A673 (cell line): ENCODE measurements at regions not wholly inside any gene's neighbourhood (a gene's known extent, or its start where the extent isn't known, plus 50 kb on each side); places are given as distances from the start of the nearest gene placed in this dataset.
A peak's percentile ranks its signal among the peaks of the same experiment; 100 is the strongest.

ENCODE experiments used
- BruUV-seq: library from RNA; stranded (reverse); fragments of 400-500 nt; replicated peaks from 2 replicates; lab custom pipeline; 2021; lab: Mats Ljungman, UMichigan
- CTCF ChIA-PET: fragments of 300-600 bp; sonication (Branson Sonifier 250); formaldehyde crosslinking; loops from one replicate; lab custom pipeline; 2022; ENCODE audit warnings: antibody characterized with exemption; lab: Charles Lee
- POLR2A ChIA-PET: fragments of 300-600 bp; sonication (Branson Sonifier 250); formaldehyde crosslinking; loops from one replicate; lab custom pipeline; 2022; ENCODE audit warnings: antibody characterized with exemption; ENCODE audit not compliant: low non-redundant PET; lab: Charles Lee
- DNase-seq: peaks from one replicate; pipeline ENCODE4 v3.0.0-alpha.2; 2015; ENCODE audit warnings: low spot score
- H3K27ac ChIP-seq: fragments of 200-600 bp; sonication (generic); 2 replicates; pipeline ENCODE4 v1.5.1; 2016; ENCODE audit warnings: mixed run types, low read depth, mild to moderate bottlenecking, mixed read lengths, antibody characterized with exemption, low read length; ENCODE audit not compliant: poor library complexity, severe bottlenecking
- H3K27me3 ChIP-seq: fragments of 200-600 bp; sonication (generic); replicated peaks from 2 replicates; pipeline ENCODE4 v1.6.1; 2017; ENCODE audit warnings: mixed run types, low read depth, mild to moderate bottlenecking, mixed read lengths, antibody characterized with exemption, low read length; ENCODE audit not compliant: insufficient read depth, poor library complexity
- H3K36me3 ChIP-seq: fragments of 200-600 bp; sonication (generic); 2 replicates; pipeline ENCODE4 v1.6.1; 2016; ENCODE audit warnings: mixed run types, mild to moderate bottlenecking, mixed read lengths, antibody characterized with exemption, low read length; ENCODE audit not compliant: insufficient read depth, poor library complexity, severe bottlenecking
- H3K4me1 ChIP-seq: fragments of 200-600 bp; sonication (generic); 2 replicates; pipeline ENCODE4 v1.6.1; 2017; ENCODE audit warnings: mixed run types, mild to moderate bottlenecking, mixed read lengths, antibody characterized with exemption, low read length; ENCODE audit not compliant: insufficient read depth, poor library complexity, severe bottlenecking
- H3K4me3 ChIP-seq: fragments of 200-600 bp; sonication (generic); 2 replicates; pipeline ENCODE4 v1.5.1; 2016; ENCODE audit warnings: low read depth, mixed run types, mild to moderate bottlenecking, mixed read lengths, low read length; ENCODE audit not compliant: poor library complexity, severe bottlenecking
- H3K9me3 ChIP-seq: fragments of 200-600 bp; sonication (generic); 2 replicates; pipeline ENCODE4 v1.6.1; 2016; ENCODE audit warnings: mixed run types, low read depth, mild to moderate bottlenecking, mixed read lengths, antibody characterized with exemption, low read length; ENCODE audit not compliant: poor library complexity, severe bottlenecking
- CTCF ChIP-seq: fragments of 300-800, 200-600 bp; sonication (generic); conservative IDR thresholded peaks from 2 replicates; pipeline ENCODE4 v1.5.1; 2017; ENCODE audit warnings: low read depth, mild to moderate bottlenecking, antibody characterized with exemption, low read length, moderate library complexity, mixed read lengths
- EZH2 ChIP-seq: fragments of 200-600 bp; sonication (generic); IDR thresholded peaks from 2 replicates; pipeline ENCODE4 v1.6.1; 2017; ENCODE audit warnings: borderline replicate concordance, low read depth, mild to moderate bottlenecking, mixed read lengths, antibody characterized with exemption, low read length; ENCODE audit not compliant: poor library complexity, severe bottlenecking
- intact Hi-C: fragments of 100-400 bp; cut with micrococcal nuclease; formaldehyde crosslinking; loops from one replicate; pipeline ENCODE4 v1.10.0; 2022; ENCODE audit not compliant: unreplicated experiment

- Histone ChIP-seq H3K27ac (no peak overlapping the region), H3K4me3 (no peak overlapping the region), H3K36me3 (no peaks in the 10 kb centered on the region), H3K4me1 (no peaks in the 10 kb centered on the region), H3K27me3 (no peaks in the 10 kb centered on the region), H3K9me3 (no peaks in the 10 kb centered on the region)
- intact Hi-C loops, result no loop called here
- no peak for DNase-seq
- TF ChIP-seq EZH2, result no peak
- TF ChIP-seq CTCF, result no peak
- CTCF ChIA-PET, result no interaction called here
- BruUV-seq, result no TSS peak
- POLR2A ChIA-PET, result no interaction called here
These were observed 87.9 kb upstream of the PACRGL start for GRCh38 chr4:20612313-20612712.

DNA sequence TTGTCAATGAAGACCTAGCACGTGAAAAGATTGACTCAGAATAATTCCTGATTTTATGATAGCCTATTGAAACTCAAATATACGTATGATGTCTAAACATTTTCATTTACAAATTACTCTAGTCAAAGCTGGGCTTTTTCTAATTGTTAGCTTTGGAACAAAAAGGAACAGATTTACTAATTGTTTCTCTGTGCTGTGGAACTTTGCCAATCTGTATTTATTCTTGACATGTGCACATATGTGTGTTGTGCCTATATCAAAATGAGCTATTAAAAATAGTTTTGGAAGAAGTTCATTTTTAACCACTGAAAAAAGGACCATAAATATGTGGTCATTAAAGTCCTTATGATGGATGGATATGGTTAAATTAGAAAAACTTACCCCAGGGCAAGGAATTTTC lies 85.4 kb upstream of the PACRGL start:
- H3K36me3 ChIP-seq, result no peaks in the 10 kb centered on the region

DNA sequence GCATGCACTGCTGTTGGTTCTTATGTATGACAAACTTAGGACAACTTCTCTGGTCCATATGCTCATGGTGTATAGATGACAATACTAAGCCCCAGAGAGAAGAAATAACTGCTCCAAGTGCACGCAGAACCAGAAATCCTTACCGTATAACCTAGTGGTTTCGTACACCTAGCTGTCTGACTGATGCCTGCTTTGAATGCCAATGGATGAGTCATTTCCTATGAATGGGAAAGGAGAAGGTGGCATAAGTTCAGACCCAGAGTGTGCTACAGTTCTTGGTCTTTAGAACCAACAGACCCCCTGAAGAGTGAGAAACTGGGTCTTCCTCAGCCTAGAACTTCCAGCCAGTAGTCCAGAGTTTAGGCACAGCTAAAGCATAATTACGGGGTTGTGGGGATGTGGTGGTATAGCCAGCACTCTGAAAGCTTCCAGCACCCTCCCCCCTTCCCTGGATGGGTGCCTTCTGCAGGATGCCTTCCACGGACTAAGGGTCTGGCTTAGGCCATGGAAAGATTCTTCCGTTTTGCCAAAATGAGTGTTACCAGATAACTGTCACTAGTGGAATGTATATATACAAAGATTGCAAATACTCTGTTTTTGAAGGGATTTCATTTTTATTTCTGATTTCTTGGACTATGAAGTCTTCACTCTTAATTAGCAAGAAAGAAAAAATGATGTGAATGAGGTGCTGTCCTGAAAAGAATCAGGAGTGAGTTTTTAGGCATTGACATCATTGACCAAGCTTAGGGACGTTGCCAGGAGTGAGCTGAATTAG lies 84.6 kb upstream of the PACRGL start:
- H3K4me3 ChIP-seq, result no peak overlapping the region
- ChIA-PET POLR2A (no interaction called here), CTCF (no interaction called here)
- peak; percentile 7 for DNase-seq
- no peak overlapping the region for H3K27ac ChIP-seq
- no TSS peak for BruUV-seq
- TF ChIP-seq CTCF (no peak), EZH2 (no peak)
- H3K27me3 ChIP-seq, result no peaks in the 10 kb centered on the region
- no peaks in the 10 kb centered on the region for H3K36me3 ChIP-seq
- intact Hi-C loops, result no loop called here
- no peaks in the 10 kb centered on the region for H3K4me1 ChIP-seq
- no peaks in the 10 kb centered on the region for H3K9me3 ChIP-seq

More for the DNA sequence above, 85.4 kb upstream of the PACRGL start:
- no peaks in the 10 kb centered on the region for H3K27me3 ChIP-seq
- TF ChIP-seq CTCF, result no peak
- TF ChIP-seq EZH2, result no peak
- CTCF ChIA-PET, result no interaction called here
- no peak overlapping the region for H3K4me3 ChIP-seq
- H3K4me1 ChIP-seq, result no peaks in the 10 kb centered on the region
- intact Hi-C loops, result no loop called here
- no peak overlapping the region for H3K27ac ChIP-seq
- H3K9me3 ChIP-seq, result no peaks in the 10 kb centered on the region
- no TSS peak for BruUV-seq
- no peak for DNase-seq
- POLR2A ChIA-PET, result no interaction called here
